Activated CD4-positive, CD25-positive, alpha-beta regulatory T cell (primary cell): ENCODE measurements at regions not wholly inside any gene's neighbourhood (a gene's known extent, or its start where the extent isn't known, plus 50 kb on each side); places are given as distances from the start of the nearest gene placed in this dataset.
"Not testable (repeated sequence)": the region's sequence is repeated elsewhere in the genome, so short reads cannot be mapped to it uniquely, and the experiment has no call there.

Source experiments
- DNase-seq, 4 experiments: peaks; one replicate each; lab custom pipeline; 2025; lab: John Stamatoyannopoulos, UW

DNA sequence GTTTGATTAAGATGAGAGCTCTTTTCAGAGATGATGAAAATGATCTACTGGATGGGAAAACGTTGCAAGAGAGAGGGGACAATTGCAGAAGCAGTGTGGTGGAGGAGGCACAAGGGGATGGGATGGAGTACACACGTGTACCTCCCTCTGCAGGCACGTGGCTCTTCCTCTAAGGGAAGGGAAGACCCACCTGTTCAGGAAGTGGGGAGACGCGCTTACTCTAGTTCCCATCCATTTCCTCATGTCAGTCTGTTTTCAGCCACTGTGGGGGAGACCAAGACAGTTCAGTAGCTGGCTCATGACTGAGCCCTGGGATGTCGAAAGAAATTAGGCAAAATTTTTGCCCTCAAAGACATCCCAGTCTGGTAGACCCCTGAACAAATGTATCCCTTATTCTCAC, 619.2 kb upstream of the CLINT1 start:
- no peak for DNase-seq

DNA sequence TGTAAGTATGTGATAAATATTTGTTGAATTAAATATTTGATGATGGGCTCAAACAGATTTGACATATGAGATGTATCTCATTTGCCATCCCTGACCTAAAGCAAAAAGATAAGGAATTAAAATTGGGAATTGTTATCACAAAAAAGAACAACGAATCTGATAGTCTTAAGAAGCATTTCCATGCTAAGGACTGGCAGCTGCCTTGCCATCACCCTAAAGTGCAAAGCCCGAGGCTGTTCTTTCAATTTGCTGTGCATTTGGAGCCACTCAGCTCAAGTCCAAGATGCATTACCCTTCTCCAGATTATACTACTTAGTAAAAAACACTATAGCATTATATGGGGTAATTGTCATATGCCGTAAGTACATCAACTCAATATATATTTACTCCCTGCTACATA, 618.3 kb upstream of the CLINT1 start:
- no peak for DNase-seq

GRCh38 chr5:158473016-158473635, 614.2 kb upstream of the CLINT1 start:
- DNase-seq, result no peak

DNA sequence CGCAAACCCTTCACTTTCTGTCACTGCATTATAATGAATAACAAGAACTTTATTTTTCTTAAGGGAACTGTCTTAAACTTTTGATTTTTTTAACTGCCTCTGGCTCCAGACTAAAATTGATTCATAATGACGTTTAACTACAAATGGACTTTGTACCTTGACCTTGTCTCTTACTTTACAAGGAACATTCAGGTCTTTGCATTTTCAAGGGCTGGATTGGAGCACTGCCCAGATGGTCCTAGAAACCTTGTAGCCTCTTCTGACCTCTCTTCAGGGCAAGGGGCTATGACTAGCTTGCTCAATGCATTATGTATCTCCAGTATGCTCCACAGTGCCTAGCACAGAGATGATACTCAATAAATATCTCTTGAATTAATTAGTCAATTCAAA, 612.6 kb upstream of the CLINT1 start:
- no peak for DNase-seq

DNA sequence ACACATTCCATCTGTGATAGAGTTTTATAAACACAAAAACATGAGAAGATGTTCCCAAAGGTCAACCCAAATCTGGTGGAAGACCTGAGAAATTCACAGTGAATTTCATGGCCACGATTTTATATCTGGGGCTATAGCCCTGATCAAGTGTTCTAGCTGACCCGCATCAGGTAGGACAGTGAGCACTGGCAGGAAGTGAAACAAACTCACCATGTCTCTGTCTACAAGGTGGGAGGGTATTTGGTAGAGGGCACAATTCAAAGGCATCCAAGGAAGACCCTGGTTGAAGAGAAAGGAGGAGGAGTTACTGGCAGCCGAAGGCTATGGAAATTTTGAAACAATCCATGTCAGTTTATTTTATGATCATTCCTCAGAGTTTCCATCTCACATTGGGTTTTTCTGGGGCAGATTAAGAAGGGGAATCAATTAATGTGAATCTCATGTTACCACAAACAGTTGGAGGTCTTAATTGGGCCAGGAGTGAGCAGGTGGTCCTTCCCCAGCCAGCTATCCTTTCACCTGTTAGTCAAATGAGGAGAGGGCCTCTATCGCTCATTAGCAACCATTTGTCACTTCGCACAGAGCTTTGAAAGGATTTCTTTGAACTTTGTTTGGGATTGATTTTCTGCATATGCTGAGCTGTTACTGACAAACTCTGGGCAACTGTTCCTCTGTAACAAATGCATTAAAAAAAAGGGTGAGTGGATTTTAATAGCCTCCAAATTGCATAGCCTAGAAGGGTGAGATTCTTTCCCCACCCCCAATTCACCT, 612.0 kb upstream of the CLINT1 start:
- DNase-seq, result no peak

DNA sequence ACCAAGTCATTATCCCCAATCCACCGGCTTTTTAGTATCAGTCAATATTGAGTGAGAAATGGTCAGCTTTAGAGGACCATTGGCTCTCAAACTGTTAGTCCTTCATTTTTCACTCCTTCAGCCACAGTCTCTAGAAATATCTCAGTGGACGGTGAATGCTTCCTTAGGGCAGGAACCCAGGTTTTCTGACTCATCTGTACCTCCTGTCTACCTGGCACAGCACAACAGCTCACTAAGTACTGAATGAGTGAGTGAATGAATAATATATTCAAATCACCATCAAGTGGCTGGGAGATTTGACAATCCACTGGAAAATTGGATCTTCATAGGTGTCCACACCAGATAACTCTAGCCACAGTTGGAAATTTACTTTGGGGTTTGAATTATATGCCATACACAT, 609.5 kb upstream of the CLINT1 start:
- no peak for DNase-seq

GRCh38 chr5:158466191-158466590, 607.2 kb upstream of the CLINT1 start:
- DNase-seq, result no peak

DNA sequence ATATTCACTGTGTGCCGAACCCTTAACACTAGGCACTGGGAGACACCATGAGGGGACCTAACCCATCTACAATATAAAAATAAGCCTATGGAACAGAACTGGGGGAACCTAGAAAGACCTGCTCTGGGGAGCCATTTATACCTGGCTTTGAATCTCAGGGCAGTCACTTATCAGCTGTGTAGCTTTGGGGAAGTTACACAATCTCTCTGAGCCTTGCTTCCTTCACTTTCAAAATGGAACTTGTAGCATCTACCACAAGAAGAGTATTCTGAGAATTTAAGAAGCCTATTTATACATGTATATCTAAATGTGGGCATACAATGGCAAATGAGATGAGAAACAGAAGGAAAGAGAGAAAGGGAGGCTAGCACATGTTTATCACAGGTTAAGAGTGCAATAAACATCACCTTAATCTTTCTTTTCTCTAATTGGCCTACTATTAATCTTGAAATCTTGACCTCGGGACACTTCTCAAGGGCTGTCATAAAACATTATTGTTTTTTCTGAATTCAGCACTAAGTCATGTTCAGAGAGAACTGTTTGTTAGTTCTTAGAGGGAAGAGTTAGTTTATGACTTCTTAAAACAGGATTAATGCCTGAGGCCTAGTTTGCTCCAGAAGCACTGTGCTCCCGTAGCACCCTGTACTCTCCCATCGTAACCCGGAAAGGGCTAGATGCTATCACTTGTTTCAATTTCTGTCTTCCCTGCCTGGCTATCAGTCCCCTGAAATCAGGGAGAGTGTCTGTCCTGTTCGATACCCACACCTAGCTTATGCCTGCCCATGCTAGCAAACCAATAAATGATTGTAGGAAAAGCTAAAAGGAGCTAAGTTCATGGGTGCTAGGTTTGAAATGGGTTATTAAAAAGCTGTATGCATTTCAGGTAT, 606.4 kb upstream of the CLINT1 start:
- no peak for DNase-seq

DNA sequence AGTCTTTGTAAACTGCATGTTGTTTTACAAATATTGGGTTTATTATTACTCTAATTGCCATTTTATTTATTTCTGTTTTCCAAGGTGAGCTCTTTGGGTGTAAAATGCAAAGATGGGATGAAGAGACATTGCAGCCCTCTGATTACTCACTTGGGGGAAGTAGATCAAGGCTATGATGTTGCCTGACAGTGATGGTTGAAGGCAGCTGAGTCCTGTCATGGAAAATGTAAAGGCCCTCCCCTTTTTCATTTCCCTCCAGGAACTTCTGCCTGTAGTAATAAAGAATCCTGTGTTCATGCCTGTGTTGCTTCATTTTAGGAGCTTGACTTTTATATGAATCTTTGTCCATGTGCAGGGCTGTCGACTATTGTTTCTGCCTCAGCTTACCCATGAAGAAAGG, 605.4 kb upstream of the CLINT1 start:
- no peak for DNase-seq

DNA sequence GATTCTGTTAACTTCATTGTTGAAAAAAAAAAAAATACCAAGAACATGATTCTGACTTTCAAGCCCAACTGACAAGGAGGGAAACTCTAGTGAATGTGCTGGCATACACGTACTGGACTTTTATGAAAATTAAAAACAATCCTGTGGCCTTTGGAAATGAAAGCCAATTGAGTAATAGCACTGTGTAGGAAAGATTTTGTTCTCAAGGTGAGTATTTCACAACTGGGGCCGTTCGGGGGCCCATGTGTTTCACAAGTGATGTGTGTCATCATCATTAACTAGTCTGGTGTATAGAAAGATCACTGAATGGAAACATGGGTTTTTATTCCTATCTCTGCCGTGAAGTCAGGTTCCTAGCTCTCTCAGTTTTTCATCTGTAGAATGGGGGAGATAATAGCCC, 605.0 kb upstream of the CLINT1 start:
- DNase-seq, result no peak

DNA sequence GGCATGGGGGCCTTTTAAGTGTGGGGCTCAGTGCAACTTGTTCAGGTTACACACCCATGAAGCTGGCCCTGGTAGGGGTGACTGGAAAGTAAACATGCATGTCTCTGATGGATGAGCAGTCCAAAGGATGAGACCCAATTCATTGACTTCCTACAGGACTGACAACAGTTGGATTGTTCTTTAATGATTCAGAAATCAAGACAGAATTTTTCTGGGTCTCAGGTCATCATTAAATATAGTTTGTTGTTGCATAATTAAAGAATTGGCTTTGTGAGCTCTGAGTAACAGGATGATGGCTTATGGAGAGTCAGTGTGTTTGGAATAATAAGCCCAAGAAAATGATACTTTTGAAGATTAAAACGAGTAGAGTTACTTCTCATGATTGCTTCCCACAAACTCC, 604.2 kb upstream of the CLINT1 start:
- DNase-seq, result no peak

DNA sequence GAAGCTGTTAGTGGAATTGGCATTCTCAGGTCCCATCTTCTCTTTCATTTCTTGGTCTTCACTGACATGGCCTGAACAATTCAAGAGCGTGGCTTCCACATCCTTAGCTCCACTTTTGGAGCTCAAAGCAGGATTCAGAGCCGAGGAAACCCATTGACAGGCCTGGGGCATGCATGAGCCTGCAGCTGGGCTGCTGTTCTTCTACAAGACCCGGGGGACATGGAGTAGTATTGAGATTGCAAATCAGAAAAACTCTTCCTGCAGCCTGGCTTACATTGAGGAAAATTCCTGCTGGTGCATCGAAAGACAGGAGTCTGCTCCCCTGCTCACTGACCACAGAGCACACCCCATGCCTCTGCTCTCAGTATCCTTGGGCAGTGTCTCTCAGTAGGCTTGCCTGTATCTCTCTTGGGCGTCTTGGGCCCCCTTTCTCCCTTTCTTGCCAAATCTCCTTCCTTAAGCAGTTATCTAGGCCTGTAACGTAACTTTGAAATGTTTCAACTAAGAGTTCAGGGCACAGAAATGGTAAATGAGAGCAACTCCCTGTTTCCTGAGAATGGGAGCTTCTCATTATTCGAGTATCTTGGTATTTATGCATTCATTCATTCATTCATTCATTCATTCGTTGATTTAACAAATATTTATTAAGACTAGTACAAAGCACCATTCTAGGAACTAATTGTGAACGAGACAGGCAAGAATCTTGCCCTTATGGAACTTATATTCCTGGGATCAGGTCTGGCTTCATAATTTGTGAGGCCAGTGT, 603.6 kb upstream of the CLINT1 start:
- DNase-seq, result no peak

DNA sequence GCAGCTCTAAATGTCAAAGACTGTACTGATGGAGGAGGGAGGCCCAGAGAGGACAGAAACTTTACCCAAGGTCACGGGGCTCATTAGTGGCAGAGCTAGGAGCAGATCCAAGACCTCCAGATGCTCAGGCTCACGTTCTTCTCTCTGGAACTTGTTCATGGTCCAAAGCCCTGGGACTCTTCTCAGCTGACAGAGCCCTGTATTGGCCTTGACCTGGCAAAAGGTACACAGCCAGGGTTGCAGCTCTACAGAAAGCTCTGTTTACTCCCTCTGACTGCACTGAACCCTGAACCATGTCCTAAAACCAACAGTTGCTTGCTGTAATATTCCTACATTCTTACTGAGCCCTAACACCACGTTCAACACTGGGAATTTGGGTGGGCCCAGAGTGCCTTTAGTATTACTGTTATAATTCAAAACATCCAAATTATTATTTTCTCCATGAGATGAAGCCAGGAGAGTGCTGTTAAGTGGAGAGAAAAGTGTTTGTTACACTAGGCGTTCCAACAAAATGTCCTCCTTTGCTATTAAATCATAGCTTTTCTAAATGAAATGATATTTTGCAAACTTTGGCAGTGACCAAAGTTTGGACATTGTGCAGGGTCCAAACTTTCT, 602.4 kb upstream of the CLINT1 start:
- no peak for DNase-seq

GRCh38 chr5:158458086-158458485, 599.1 kb upstream of the CLINT1 start:
- no peak for DNase-seq

- no peak for DNase-seq
These were observed 597.8 kb upstream of the CLINT1 start for GRCh38 chr5:158456756-158457155.

DNA sequence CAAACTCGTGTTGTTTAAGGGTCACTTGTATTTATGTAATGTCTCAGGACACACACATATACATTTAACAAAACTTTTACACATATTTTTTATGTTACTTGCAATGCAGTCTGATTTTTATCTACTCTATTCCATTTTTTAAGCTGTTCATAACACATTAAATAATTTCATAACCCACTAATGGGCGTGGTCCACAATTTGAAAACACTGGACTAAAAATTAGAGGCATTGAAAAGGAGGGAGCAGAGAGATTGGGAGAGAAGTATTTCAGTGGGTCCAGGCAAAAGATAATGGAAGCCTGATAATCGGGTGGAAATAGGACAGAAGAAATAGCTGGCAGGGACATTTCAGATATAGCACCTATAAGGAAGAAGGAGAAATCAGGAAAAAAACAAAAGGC, 597.3 kb upstream of the CLINT1 start:
- DNase-seq, result no peak

DNA sequence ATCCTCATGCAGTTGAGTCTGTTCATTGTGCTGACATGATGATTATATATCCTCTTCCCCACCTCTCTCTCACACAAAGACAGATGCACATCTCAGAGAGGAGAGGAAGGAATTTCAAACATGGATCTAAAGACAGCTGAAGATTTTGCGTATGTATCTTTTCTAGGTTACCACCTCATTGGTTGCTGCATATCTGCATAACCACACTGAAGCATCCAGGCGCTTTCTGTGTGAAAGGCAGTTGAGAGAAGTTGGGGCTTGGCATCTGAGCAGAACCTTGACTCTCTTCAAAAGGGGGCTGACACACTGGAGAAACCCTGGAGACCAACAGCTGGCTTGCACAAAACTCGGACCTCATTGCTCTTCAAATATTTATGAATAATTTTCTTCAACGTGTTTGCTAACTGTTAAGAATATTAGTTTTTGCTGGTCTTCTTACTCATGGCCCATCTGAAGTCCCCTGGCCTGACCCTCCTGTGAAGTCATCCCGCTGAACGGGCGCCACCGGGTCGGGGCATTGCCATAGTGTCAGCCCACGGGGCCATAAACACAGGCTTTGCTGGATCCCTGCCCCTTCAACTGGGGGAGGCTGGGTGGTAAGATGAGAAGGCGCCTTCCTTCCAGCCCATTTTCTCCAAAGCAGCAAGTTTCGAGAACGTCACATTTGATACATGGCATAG, 593.2 kb upstream of the CLINT1 start:
- no peak for DNase-seq

- DNase-seq, result no peak
These were observed 592.5 kb upstream of the CLINT1 start for GRCh38 chr5:158451203-158451992.

DNA sequence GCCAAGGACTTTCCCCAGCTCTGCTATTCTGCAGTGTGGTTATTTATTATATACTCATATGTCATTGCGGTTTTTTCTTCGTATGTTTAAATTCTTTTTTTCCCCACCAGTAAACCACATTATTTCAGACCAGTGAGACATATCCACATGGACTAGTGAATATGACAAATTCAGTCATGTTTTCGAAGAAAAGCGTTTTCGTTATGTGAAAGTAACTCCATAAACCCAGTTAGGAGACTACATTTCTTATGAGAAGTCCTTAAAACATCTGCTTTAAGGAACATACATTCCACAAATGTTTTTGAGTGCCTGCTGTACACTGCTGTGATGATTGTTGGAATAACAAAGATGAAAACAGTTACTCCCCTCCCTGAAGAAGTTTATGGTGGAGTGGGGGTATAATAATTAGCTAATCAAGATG, 591.8 kb upstream of the CLINT1 start:
- DNase-seq, result no peak

GRCh38 chr5:158446761-158447160, 587.8 kb upstream of the CLINT1 start:
- not testable (repeated sequence) for DNase-seq
